Astrocyte (in vitro differentiated cells and primary cell): ENCODE measurements at regions not wholly inside any gene's neighbourhood (a gene's known extent, or its start where the extent isn't known, plus 50 kb on each side); places are given as distances from the start of the nearest gene placed in this dataset.

Experiments
- EZH2 ChIP-seq: IDR thresholded peaks from 2 replicates; pipeline ENCODE4 v1.6.1; 2012; ENCODE audit warnings: mild to moderate bottlenecking, low read length, inconsistent platforms; ENCODE audit not compliant: insufficient read depth
- TF ChIP-seq, protein P1 (sequence below): IDR thresholded peaks from 2 replicates; pipeline ENCODE4 v1.5.1; 2011; ENCODE audit warnings: low read depth, mild to moderate bottlenecking, inconsistent platforms, low read length, moderate library complexity; ENCODE audit not compliant: insufficient read depth

DNA sequence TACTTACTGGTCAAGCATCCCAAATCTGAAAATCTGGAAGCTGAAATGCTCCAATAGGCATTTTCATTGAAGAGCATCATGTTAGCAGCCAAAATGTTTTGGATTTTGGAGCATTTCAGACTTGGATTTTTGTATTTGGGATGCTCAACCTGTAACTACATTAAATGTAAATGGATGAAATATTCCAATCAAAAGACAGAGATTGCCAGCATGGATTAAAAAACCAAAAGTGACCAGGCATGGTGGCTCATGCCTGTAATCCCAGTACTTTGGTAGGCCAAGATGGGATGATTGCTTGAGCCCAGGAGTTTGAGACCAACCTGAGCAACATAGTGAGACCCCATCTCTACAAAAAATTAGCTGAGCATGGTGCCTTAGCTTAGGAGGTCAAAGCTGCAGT, 110.3 kb downstream of the URB2 start:
- TF ChIP-seq, protein P1, sequence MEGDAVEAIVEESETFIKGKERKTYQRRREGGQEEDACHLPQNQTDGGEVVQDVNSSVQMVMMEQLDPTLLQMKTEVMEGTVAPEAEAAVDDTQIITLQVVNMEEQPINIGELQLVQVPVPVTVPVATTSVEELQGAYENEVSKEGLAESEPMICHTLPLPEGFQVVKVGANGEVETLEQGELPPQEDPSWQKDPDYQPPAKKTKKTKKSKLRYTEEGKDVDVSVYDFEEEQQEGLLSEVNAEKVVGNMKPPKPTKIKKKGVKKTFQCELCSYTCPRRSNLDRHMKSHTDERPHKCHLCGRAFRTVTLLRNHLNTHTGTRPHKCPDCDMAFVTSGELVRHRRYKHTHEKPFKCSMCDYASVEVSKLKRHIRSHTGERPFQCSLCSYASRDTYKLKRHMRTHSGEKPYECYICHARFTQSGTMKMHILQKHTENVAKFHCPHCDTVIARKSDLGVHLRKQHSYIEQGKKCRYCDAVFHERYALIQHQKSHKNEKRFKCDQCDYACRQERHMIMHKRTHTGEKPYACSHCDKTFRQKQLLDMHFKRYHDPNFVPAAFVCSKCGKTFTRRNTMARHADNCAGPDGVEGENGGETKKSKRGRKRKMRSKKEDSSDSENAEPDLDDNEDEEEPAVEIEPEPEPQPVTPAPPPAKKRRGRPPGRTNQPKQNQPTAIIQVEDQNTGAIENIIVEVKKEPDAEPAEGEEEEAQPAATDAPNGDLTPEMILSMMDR: no peak
- no peak for TF ChIP-seq EZH2
